GM19099 (cell line): ENCODE measurements at regions not wholly inside any gene's neighbourhood (a gene's known extent, or its start where the extent isn't known, plus 50 kb on each side); places are given as distances from the start of the nearest gene placed in this dataset.

Experiments
- POLR2A ChIP-seq: IDR thresholded peaks from 3 replicates; pipeline ENCODE4 v1.6.1; 2011; ENCODE audit warnings: low read depth; ENCODE audit not compliant: insufficient read length; ENCODE audit errors: extremely low read depth

DNA sequence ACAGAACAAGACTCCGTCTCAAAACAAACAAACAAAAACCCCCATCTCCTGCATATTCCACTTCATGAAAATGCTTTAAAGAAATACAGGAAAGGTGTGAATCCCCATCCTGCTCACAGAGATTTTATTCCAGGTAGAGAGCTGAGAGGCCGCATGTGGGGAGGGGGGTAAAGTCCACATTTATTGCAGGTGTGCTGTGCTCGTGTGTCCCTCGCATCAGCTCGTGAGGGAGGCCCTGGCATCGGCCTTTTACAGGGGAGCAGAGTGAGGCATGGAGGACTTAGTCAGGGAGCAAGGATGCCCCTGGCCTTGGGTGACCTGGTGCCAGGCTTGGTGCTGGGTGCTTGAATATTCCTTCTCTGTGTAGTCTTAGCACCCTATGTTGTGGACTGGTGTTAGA is 413.5 kb upstream of the C2CD4B start:
- no peak for TF ChIP-seq POLR2A

- TF ChIP-seq POLR2A: no peak
These were observed 413.9 kb upstream of the C2CD4B start for GRCh38 chr15:62578960-62579359.

GRCh38 chr15:62579842-62580241 is 414.8 kb upstream of the C2CD4B start:
- no peak for TF ChIP-seq POLR2A

GRCh38 chr15:62582580-62582979 is 417.5 kb upstream of the C2CD4B start:
- TF ChIP-seq POLR2A: no peak

- no peak for TF ChIP-seq POLR2A
These were observed 419.5 kb upstream of the C2CD4B start for GRCh38 chr15:62584301-62585235.

DNA sequence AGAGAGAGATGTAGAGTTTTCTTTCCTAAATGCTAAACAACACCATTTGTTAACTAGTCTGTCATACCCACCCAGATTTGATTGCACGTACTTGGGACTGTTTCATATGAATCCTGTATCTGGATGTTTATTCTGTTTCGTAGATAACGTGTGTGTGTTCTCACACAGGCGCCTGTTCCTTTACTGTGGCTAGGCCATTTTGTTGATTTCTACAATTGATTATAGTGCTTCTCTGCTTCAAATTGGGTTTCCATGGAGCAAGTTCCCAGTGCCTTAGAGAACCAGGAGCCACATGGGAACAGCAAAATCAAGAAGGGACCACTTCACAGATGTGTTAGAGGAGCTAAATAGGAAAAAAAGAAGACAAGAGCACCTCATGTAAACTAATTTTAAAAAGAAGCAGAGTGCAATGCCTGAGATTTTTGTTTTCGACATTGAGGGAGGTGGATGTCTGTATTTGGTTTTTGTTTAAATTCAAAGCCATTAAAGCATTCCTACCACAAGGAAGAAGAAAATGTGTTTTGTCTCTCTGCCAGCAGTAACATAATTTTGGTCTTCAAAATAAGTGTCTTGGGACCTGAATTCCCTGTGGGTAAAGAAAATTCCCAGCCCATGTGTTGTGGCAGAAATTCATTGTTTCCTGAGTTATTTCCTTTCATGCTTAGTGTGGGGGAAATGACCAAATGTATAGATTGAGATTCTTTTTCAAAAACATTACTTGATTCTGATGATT is 424.0 kb upstream of the C2CD4B start:
- TF ChIP-seq POLR2A: no peak

DNA sequence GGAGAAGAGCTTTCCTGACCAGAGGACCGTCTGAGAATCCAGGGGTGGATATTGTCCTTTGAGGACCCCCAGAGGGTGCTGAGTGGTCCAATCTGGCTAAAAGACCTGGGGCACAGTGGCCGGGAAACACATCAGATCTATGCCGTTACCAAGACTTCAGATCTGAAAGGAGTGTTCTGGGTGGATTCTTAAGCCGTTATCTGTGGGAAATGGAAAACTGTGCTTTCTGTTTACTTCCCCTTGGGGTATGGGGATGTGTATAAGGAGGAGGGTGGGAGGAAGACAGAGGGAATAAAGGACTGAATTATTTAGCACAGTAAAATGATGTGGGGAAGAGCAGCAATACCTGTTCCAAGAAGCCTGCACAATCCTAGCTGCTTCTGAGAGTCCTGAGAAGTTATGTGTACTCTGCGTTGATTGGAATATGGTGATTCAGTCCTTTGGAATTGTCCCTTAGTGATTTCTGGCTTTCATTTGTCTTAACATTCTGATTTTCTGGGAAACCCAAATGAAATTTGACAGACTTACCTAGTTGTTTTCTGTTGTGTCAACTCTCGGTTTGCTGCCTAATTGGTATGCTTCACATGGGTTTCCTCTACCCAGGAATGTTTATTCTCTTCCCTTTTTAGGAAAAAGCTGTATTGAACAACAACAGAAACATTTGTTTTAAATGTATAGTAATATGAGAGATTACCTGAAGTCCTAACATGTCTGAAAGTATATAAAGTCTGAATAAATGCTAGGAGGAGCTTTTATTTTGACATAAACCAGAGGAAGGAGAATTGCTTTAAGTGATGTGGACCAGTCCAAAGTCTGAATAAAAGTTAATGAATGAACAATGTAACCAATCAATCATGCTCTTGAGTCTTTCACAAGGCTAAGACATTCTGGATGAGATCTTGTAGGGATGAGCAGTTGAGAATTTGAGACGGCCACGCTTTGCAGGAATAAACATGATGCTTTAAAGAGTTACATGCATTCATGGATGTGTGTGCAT is 427.1 kb upstream of the C2CD4B start:
- TF ChIP-seq POLR2A: no peak

- no peak for TF ChIP-seq POLR2A
These were observed 427.8 kb upstream of the C2CD4B start for GRCh38 chr15:62592920-62593319.

DNA sequence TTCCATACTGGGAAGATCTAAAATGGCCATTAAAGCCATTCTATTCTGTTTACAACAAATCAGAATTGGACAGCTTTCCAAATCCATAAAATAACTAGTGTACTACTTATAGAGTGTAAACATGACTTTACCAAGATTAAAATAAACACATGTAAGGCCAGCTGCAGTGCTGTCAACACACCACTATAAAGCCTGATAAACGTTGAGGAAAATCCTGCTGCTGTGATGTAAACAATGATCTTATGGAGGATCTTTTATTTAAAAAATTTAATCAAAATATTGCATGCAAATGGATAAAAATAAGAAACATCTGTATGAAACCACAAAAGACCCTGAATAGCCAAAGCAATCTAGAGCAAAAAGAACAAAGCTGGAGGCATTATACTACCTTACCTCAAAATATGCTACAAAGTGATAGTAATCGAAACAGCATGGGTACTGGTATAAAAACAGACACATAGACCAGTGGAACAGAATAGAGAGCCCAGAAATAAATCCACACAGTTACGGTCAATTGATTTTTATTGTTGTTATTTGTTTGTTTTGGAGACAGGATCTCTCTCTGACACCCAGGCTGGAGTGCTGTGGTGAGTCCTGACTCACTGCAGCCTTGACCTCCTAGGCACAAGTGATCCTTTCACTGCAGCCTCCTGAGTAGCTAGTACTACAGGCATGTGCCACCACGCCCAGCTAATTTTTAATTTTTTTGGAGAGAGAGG is 428.8 kb upstream of the C2CD4B start:
- TF ChIP-seq POLR2A: no peak

GRCh38 chr15:62598217-62598616 is 433.1 kb upstream of the C2CD4B start:
- no peak for TF ChIP-seq POLR2A

- no peak for TF ChIP-seq POLR2A
These were observed 435.0 kb upstream of the C2CD4B start for GRCh38 chr15:62599791-62600777.

GRCh38 chr15:62601777-62602545 is 436.9 kb upstream of the C2CD4B start:
- TF ChIP-seq POLR2A: no peak
